HL-60 (cell line): ENCODE measurements at regions not wholly inside any gene's neighbourhood (a gene's known extent, or its start where the extent isn't known, plus 50 kb on each side); places are given as distances from the start of the nearest gene placed in this dataset.

Experiments
- CTCF ChIP-seq: IDR thresholded peaks from one replicate; pipeline ENCODE4 v1.5.1; 2011; ENCODE audit warnings: low read length, control low read depth, inconsistent platforms; ENCODE audit not compliant: insufficient read depth
- GABPA ChIP-seq: IDR thresholded peaks from 2 replicates; pipeline ENCODE4 v1.6.1; 2012; ENCODE audit warnings: low read depth
- POLR2AphosphoS5 ChIP-seq: IDR thresholded peaks from 2 replicates; pipeline ENCODE4 v1.6.1; 2012; ENCODE audit warnings: low read depth
- REST ChIP-seq: IDR thresholded peaks from 2 replicates; pipeline ENCODE4 v1.6.1; 2012; ENCODE audit warnings: low read depth; ENCODE audit not compliant: insufficient replicate concordance
- SPI1 ChIP-seq: IDR thresholded peaks from 2 replicates; pipeline ENCODE4 v1.6.1; 2012; ENCODE audit warnings: low read depth, mild to moderate bottlenecking, borderline replicate concordance

GRCh38 chr2:103295591-103295990, 533.8 kb downstream of the TMEM182 start:
- no peak for TF ChIP-seq CTCF
- TF ChIP-seq REST = no peak
- TF ChIP-seq SPI1 = no peak
- no peak for TF ChIP-seq POLR2AphosphoS5
- no peak for TF ChIP-seq GABPA
